H1 (cell line): ENCODE measurements at regions not wholly inside any gene's neighbourhood (a gene's known extent, or its start where the extent isn't known, plus 50 kb on each side); places are given as distances from the start of the nearest gene placed in this dataset.

Experiments
- ATF2 ChIP-seq: IDR thresholded peaks from 2 replicates; pipeline ENCODE4 v1.6.1; 2012; ENCODE audit warnings: low read length, inconsistent platforms
- CTCF ChIP-seq, 3 experiments: IDR thresholded peaks; 1 replicate in 2 of 3; 2 replicates in 1 of 3; pipeline versions ENCODE4 v1.5.1 to v1.6.1; 2011; ENCODE audit warnings: low read length in 3 of 3, mild to moderate bottlenecking in 3 of 3, inconsistent platforms in 2 of 3, low read depth in 1 of 3, moderate library complexity in 1 of 3; ENCODE audit not compliant: insufficient read depth in 1 of 3; ENCODE audit errors: control extremely low read depth in 1 of 3
- EP300 ChIP-seq, 2 experiments: IDR thresholded peaks; 1 replicate in 1 of 2; 2 replicates in 1 of 2; pipeline ENCODE4 v1.6.1; 2011 to 2012; ENCODE audit warnings: low read depth in 2 of 2, low read length in 2 of 2, mild to moderate bottlenecking in 2 of 2, borderline replicate concordance in 1 of 2, inconsistent platforms in 1 of 2, moderate library complexity in 1 of 2
- EZH2 ChIP-seq: fragments of 200-600 bp; sonication (generic); IDR thresholded peaks from 2 replicates; pipeline ENCODE4 v1.7.1; 2012; ENCODE audit warnings: low read depth, mild to moderate bottlenecking, moderate library complexity, low read length, inconsistent platforms; ENCODE audit not compliant: severe bottlenecking
- JUN ChIP-seq: IDR thresholded peaks from 2 replicates; pipeline ENCODE4 v1.6.1; 2011; ENCODE audit warnings: low read depth, mild to moderate bottlenecking, improper control_type of control experiment, low read length
- JUND ChIP-seq: IDR thresholded peaks from 2 replicates; pipeline ENCODE4 v1.6.1; 2011; ENCODE audit warnings: mild to moderate bottlenecking, improper control_type of control experiment, low read length
- MAFK ChIP-seq: IDR thresholded peaks from 2 replicates; pipeline ENCODE4 v1.6.1; 2012; ENCODE audit warnings: low read depth, mild to moderate bottlenecking, improper control_type of control experiment, low read length
- POLR2A ChIP-seq, 2 experiments: IDR thresholded peaks; 1 replicate in 1 of 2; 2 replicates in 1 of 2; pipeline ENCODE4 v1.6.1; 2011; ENCODE audit warnings: low read depth in 2 of 2, low read length in 2 of 2, mild to moderate bottlenecking in 2 of 2; ENCODE audit errors: control extremely low read depth in 1 of 2
- POLR2AphosphoS5 ChIP-seq: IDR thresholded peaks from 2 replicates; pipeline ENCODE4 v1.6.1; 2011; ENCODE audit warnings: low read depth, low read length
- SP2 ChIP-seq: IDR thresholded peaks from 2 replicates; pipeline ENCODE4 v1.6.1; 2012; ENCODE audit warnings: mild to moderate bottlenecking, low read length, inconsistent platforms

GRCh38 chr2:144659731-144660275, 139.9 kb upstream of the ZEB2 start:
- TF ChIP-seq MAFK: no peak
- no peak for TF ChIP-seq ATF2
- TF ChIP-seq JUND: no peak
- no peak for TF ChIP-seq CTCF (IDR thresholded peaks at IDR 0.05; ENCODE audit: control extremely low read depth in 1 of 3, insufficient read depth in 1 of 3, low read depth in 1 of 3, low read length in 3 of 3)
- no peak for TF ChIP-seq POLR2A (IDR thresholded peaks at IDR 0.05; ENCODE audit: control extremely low read depth in 1 of 2, low read depth in 2 of 2, low read length in 2 of 2)
- TF ChIP-seq SP2: no peak
- TF ChIP-seq EP300 (IDR thresholded peaks at IDR 0.05; ENCODE audit: borderline replicate concordance in 1 of 2, low read depth in 2 of 2, low read length in 2 of 2): no peak
- no peak for TF ChIP-seq POLR2AphosphoS5
- no peak for TF ChIP-seq JUN
- TF ChIP-seq EZH2: no peak
